HepG2 (cell line): ENCODE measurements at regions not wholly inside any gene's neighbourhood (a gene's known extent, or its start where the extent isn't known, plus 50 kb on each side); places are given as distances from the start of the nearest gene placed in this dataset.

ENCODE experiments used
- ATAC-seq: fragments of 200-7000 bp; cut with Tn5 transposase; 3 replicates; pipeline ENCODE4 v1.9.1; 2020; ENCODE audit warnings: mild to moderate bottlenecking, moderate library complexity
- BruUV-seq: library from RNA; stranded (reverse); fragments of 400-500 nt; replicated peaks from 2 replicates; lab custom pipeline; 2021; lab: Mats Ljungman, UMichigan
- CTCF ChIA-PET: fragments of 300-600 bp; formaldehyde crosslinking; extraction: SDS; loops from one replicate; lab custom pipeline; 2021; ENCODE audit warnings: low total read pairs, inconsistent platforms, low intra/inter-chr PET ratio; lab: Yijun Ruan, JAX
- POLR2A ChIA-PET: fragments of 350-600 bp; sonication (Branson Sonifier 250); formaldehyde crosslinking; loops from one replicate; lab custom pipeline; 2020; ENCODE audit warnings: antibody characterized with exemption, inconsistent platforms; lab: Yijun Ruan, JAX
- DNase-seq: peaks from one replicate; pipeline ENCODE4 v3.0.0-alpha.2; 2015; ENCODE audit warnings: low spot score
- FAIRE-seq: peaks from 3 replicates; lab custom pipeline; 2011; peaks lifted over from hg19 to GRCh38; lab: Jason Lieb, UNC
- H2AFZ ChIP-seq: one replicate; pipeline ENCODE4 v1.6.1; 2011; ENCODE audit warnings: low read length, inconsistent platforms
- H3K27ac ChIP-seq: fragments of 300-600 bp; 3 replicates; pipeline ENCODE4 v1.8.0; 2011; ENCODE audit warnings: mixed run types, mild to moderate bottlenecking, mixed read lengths, low read length, inconsistent platforms; ENCODE audit not compliant: insufficient read depth; ENCODE audit errors: extremely low read length
- H3K27me3 ChIP-seq, 2 experiments: fragments of 200-600 bp in 1 of 2; 2 replicates in 1 of 2; 3 replicates in 1 of 2; pipeline versions ENCODE4 v1.6.0 to v1.8.0; 2011; ENCODE audit warnings: low read length in 2 of 2, mild to moderate bottlenecking in 2 of 2, moderate library complexity in 2 of 2, inconsistent platforms in 1 of 2; ENCODE audit not compliant: insufficient read depth in 2 of 2, control insufficient read depth in 1 of 2
- H3K36me3 ChIP-seq, 2 experiments: fragments of 200-600 bp in 1 of 2; replicated peaks in 1 of 2; 2 replicates in 1 of 2; 3 replicates in 1 of 2; pipeline versions ENCODE4 v1.5.1 to v1.8.0; 2011; ENCODE audit warnings: low read length in 2 of 2, inconsistent platforms in 1 of 2; ENCODE audit not compliant: insufficient read depth in 2 of 2, control insufficient read depth in 1 of 2
- H3K4me1 ChIP-seq: 2 replicates; pipeline ENCODE4 v1.5.1; 2012; ENCODE audit warnings: low read length, inconsistent platforms; ENCODE audit not compliant: insufficient read depth
- H3K4me2 ChIP-seq: 2 replicates; pipeline ENCODE4 v1.6.0; 2011; ENCODE audit warnings: low read depth, low read length, inconsistent platforms
- H3K4me3 ChIP-seq, 3 experiments: fragments of 200-600 bp in 1 of 3; sonication (generic), shearing (Covaris generic) in 1 of 3; replicated peaks in 1 of 3; 2 replicates each; pipeline ENCODE4 v1.5.1; 2011 to 2016; ENCODE audit warnings: low read length in 3 of 3, inconsistent platforms in 2 of 3, low read depth in 2 of 3, mild to moderate bottlenecking in 2 of 3, control low read depth in 1 of 3, mixed read lengths in 1 of 3; ENCODE audit not compliant: insufficient read depth in 1 of 3
- H3K79me2 ChIP-seq: one replicate; pipeline ENCODE4 v1.6.1; 2011; ENCODE audit warnings: low read length, inconsistent platforms; ENCODE audit not compliant: insufficient read depth
- H3K9ac ChIP-seq: 2 replicates; pipeline ENCODE4 v1.6.0; 2011; ENCODE audit warnings: mild to moderate bottlenecking, low read depth, low read length, inconsistent platforms; ENCODE audit not compliant: insufficient read depth
- H3K9me3 ChIP-seq: 2 replicates; pipeline ENCODE4 v1.5.1; 2012; ENCODE audit warnings: mild to moderate bottlenecking, low read length
- H4K20me1 ChIP-seq: 2 replicates; pipeline ENCODE4 v1.6.0; 2011; ENCODE audit warnings: inconsistent platforms, mild to moderate bottlenecking, low read length, moderate library complexity; ENCODE audit not compliant: insufficient read depth
- ARNT2 ChIP-seq: sonication (generic); formaldehyde crosslinking; IDR thresholded peaks from 2 replicates; pipeline ENCODE4 v1.8.0; 2022; ENCODE audit warnings: mild to moderate bottlenecking, low read depth, missing genetic modification reagents, moderate library complexity
- ASH2L ChIP-seq: fragments of 300-600, 200-600 bp; sonication (generic); IDR thresholded peaks from 2 replicates; pipeline ENCODE4 v1.7.0; 2017; ENCODE audit warnings: low read depth, mild to moderate bottlenecking, moderate library complexity, mixed read lengths, low read length; ENCODE audit not compliant: insufficient read length
- CREM ChIP-seq, 2 experiments: sonication (generic) in 1 of 2; formaldehyde crosslinking in 1 of 2; IDR thresholded peaks; 2 replicates each; pipeline versions ENCODE4 v1.4.0 to v1.6.1; 2016 to 2020; ENCODE audit warnings: antibody characterized with exemption in 1 of 2, mild to moderate bottlenecking in 1 of 2, missing genetic modification reagents in 1 of 2
- EP300 ChIP-seq, 3 experiments: sonication (generic) in 1 of 3; formaldehyde crosslinking in 1 of 3; IDR thresholded peaks; 2 replicates each; pipeline versions ENCODE4 v1.5.1 to v1.6.1; 2011 to 2020; ENCODE audit warnings: low read depth in 2 of 3, low read length in 2 of 3, borderline replicate concordance in 1 of 3, improper control_type of control experiment in 1 of 3, mild to moderate bottlenecking in 1 of 3, missing genetic modification reagents in 1 of 3, moderate library complexity in 1 of 3
- ERF ChIP-seq: IDR thresholded peaks from 2 replicates; pipeline ENCODE4 v1.6.1; 2018; ENCODE audit warnings: missing biosample characterization, missing genetic modification reagents
- FOXP1 ChIP-seq, 2 experiments: fragments of 450-650 bp in 1 of 2; IDR thresholded peaks; 2 replicates each; pipeline ENCODE4 v1.6.1; 2017 to 2018; ENCODE audit warnings: antibody characterized with exemption in 1 of 2
- GATAD2A ChIP-seq: IDR thresholded peaks from 2 replicates; pipeline ENCODE4 v1.6.1; 2016
- HOXA3 ChIP-seq: sonication (generic); formaldehyde crosslinking; IDR thresholded peaks from 2 replicates; pipeline ENCODE4 v1.5.0; 2020; ENCODE audit warnings: missing genetic modification reagents
- KLF16 ChIP-seq, 2 experiments: sonication (generic) in 1 of 2; formaldehyde crosslinking in 1 of 2; IDR thresholded peaks; 2 replicates each; pipeline versions ENCODE4 v1.6.1 to v1.8.0; 2016 to 2023; ENCODE audit warnings: missing genetic modification reagents in 2 of 2, missing compliant biosample characterization in 1 of 2
- MED1 ChIP-seq: sonication (generic); formaldehyde crosslinking; IDR thresholded peaks from 2 replicates; pipeline ENCODE4 v1.4.0; 2020; ENCODE audit warnings: missing genetic modification reagents
- MIXL1 ChIP-seq: IDR thresholded peaks from 2 replicates; pipeline ENCODE4 v1.6.1; 2016
- PPARG ChIP-seq: conservative IDR thresholded peaks from 2 replicates; pipeline ENCODE4 v1.6.1; 2016; ENCODE audit warnings: missing biosample characterization, missing genetic modification reagents
- SAP130 ChIP-seq: IDR thresholded peaks from 2 replicates; pipeline ENCODE4 v1.6.1; 2016; ENCODE audit warnings: low read depth
- SIX1 ChIP-seq: sonication (generic); formaldehyde crosslinking; IDR thresholded peaks from 2 replicates; pipeline ENCODE4 v1.4.0; 2020; ENCODE audit warnings: missing genetic modification reagents, borderline replicate concordance
- SOX6 ChIP-seq, 2 experiments: fragments of 450-650 bp in 1 of 2; sonication (generic) in 1 of 2; formaldehyde crosslinking in 1 of 2; IDR thresholded peaks; 2 replicates each; pipeline versions ENCODE4 v1.4.0 to v1.6.1; 2017 to 2020; ENCODE audit warnings: antibody characterized with exemption in 1 of 2, mild to moderate bottlenecking in 1 of 2, missing genetic modification reagents in 1 of 2
- SP1 ChIP-seq, 2 experiments: fragments of 450-650 bp in 1 of 2; sonication (generic) in 1 of 2; formaldehyde crosslinking in 1 of 2; IDR thresholded peaks; 2 replicates each; pipeline versions ENCODE4 v1.4.0 to v1.6.1; 2016 to 2020; ENCODE audit warnings: missing genetic modification reagents in 1 of 2
- ZC3H13 ChIP-seq: sonication (generic); formaldehyde crosslinking; IDR thresholded peaks from 2 replicates; pipeline ENCODE4 v1.8.1; 2023; ENCODE audit warnings: mild to moderate bottlenecking, missing genetic modification reagents, moderate library complexity
- ZNF496 ChIP-seq: sonication (generic); formaldehyde crosslinking; IDR thresholded peaks from 2 replicates; pipeline ENCODE4 v1.8.1; 2023; ENCODE audit warnings: mild to moderate bottlenecking, moderate library complexity, missing genetic modification reagents; ENCODE audit not compliant: insufficient replicate concordance
- ZNF598 ChIP-seq: sonication (generic); formaldehyde crosslinking; IDR thresholded peaks from 2 replicates; pipeline ENCODE4 v1.5.1; 2020; ENCODE audit warnings: mild to moderate bottlenecking, missing genetic modification reagents, borderline replicate concordance
- ZNF761 ChIP-seq: sonication (generic); formaldehyde crosslinking; conservative IDR thresholded peaks from 2 replicates; pipeline ENCODE4 v1.4.0; 2020; ENCODE audit warnings: mild to moderate bottlenecking, missing genetic modification reagents
- WGBS: methylation state at CpG from one replicate; pipeline ENCODE4 v1.1.6; 2017; ENCODE audit warnings: low lambda C conversion rate; 5-methylcytosine and 5-hydroxymethylcytosine counted together
- in situ Hi-C: cut with HindIII; loops from 2 replicates; pipeline ENCODE4 v1.10.0; 2017; ENCODE audit warnings: low pct_unique_long_range_greater_than_20kb; ENCODE audit not compliant: extremely low pct_ligation_motif_present
- intact Hi-C: fragments of 100-400 bp; cut with micrococcal nuclease; formaldehyde crosslinking; loops from one replicate; pipeline ENCODE4 v1.10.0; 2022; ENCODE audit not compliant: unreplicated experiment
- TF ChIP-seq, protein P1 (sequence below): sonication (generic); formaldehyde crosslinking; IDR thresholded peaks from 2 replicates; pipeline ENCODE4 v1.8.0; 2022; ENCODE audit warnings: missing genetic modification reagents, mild to moderate bottlenecking, moderate library complexity, borderline replicate concordance

DNA sequence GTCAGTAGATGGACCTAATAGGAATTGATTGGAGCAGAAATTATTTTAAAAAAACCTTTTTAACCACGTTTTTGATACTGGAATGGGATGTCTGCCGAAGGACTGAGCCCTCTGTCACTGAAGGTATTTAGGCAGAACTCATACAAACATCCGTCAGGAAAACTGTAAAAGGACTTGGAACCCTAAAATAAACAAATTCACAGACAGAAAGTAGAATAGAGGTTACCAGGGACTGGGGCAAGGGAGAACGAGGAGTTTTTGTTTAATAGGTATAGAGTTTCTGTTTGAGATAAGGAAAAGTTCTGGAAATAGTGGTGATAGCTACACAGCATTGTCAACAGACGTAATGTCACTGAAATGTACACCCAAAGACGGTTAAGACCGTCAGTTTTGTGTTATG is 105.5 kb downstream of the BCOR start:
- peaks cover 57% of the 10 kb centered on the region for H3K4me1 ChIP-seq
- no peaks in the 10 kb centered on the region for H3K79me2 ChIP-seq
- H3K4me2 ChIP-seq, result peak overlapping the region; percentile 53
- H3K4me3 ChIP-seq, result peak overlapping the region in 1 of 3 experiments; percentile 3; a peak in 2 of 6 replicates
- peak overlapping the region; percentile 80 for H3K27ac ChIP-seq
- no peaks in the 10 kb centered on the region for H3K27me3 ChIP-seq
- peak overlapping the region; percentile 49; the same call in 1 of the 2 replicates for H3K9ac ChIP-seq
- POLR2A ChIA-PET, result interaction anchor here (1.7 to 3.3 kb wide), 3 partner anchors 11 to 116 kb away, joined by 4 to 24 read pairs (median 6); no protein-coding TSS in a partner anchor
- 0% methylated on average over 7 of the region's 7 CpGs for WGBS
- no peaks in the 10 kb centered on the region for H3K36me3 ChIP-seq
- H3K9me3 ChIP-seq, result no peaks in the 10 kb centered on the region
- in situ Hi-C loops, result no loop called here
- CTCF ChIA-PET, result no interaction called here
- DNase-seq (peak; percentile 73), FAIRE-seq (peak; percentile 71), ATAC-seq (peak; percentile 93)
- H4K20me1 ChIP-seq, result no peaks in the 10 kb centered on the region
- no peak overlapping the region for H2AFZ ChIP-seq
- intact Hi-C loops, result no loop called here
- no TSS peak for BruUV-seq
- no peak for TF ChIP-seq ZNF496 (CRISPR knock-in tag)
- TF ChIP-seq PPARG, result peak; percentile 99
- TF ChIP-seq FOXP1 (IDR thresholded peaks at IDR 0.05), result no peak
- TF ChIP-seq FOXP1 (CRISPR knock-in tag; IDR thresholded peaks at IDR 0.05), result 0 out of 2 replicates have a peak, but pooled peaks have one; percentile 19
- peak; percentile 34; the same call in 1 of the 2 replicates for TF ChIP-seq CREM (IDR thresholded peaks at IDR 0.05)
- TF ChIP-seq CREM (CRISPR knock-in tag; IDR thresholded peaks at IDR 0.05), result no peak
- TF ChIP-seq SOX6 (IDR thresholded peaks at IDR 0.05), result no peak
- peak; percentile 44; the same call in 1 of the 2 replicates for TF ChIP-seq SOX6 (CRISPR knock-in tag; IDR thresholded peaks at IDR 0.05)
- no peak for TF ChIP-seq MIXL1 (CRISPR knock-in tag)
- no peak for TF ChIP-seq ZNF598 (CRISPR knock-in tag)
- TF ChIP-seq ASH2L, result peak; percentile 54
- TF ChIP-seq ZC3H13 (CRISPR knock-in tag), result no peak
- TF ChIP-seq, protein P1, sequence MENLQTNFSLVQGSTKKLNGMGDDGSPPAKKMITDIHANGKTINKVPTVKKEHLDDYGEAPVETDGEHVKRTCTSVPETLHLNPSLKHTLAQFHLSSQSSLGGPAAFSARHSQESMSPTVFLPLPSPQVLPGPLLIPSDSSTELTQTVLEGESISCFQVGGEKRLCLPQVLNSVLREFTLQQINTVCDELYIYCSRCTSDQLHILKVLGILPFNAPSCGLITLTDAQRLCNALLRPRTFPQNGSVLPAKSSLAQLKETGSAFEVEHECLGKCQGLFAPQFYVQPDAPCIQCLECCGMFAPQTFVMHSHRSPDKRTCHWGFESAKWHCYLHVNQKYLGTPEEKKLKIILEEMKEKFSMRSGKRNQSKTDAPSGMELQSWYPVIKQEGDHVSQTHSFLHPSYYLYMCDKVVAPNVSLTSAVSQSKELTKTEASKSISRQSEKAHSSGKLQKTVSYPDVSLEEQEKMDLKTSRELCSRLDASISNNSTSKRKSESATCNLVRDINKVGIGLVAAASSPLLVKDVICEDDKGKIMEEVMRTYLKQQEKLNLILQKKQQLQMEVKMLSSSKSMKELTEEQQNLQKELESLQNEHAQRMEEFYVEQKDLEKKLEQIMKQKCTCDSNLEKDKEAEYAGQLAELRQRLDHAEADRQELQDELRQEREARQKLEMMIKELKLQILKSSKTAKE (CRISPR knock-in tag), result peak; percentile 25; the same call in 1 of the 2 replicates
- TF ChIP-seq ARNT2 (CRISPR knock-in tag), result no peak
- TF ChIP-seq HOXA3, result no peak
- no peak for TF ChIP-seq ERF (CRISPR knock-in tag)
- TF ChIP-seq MED1 (CRISPR knock-in tag), result peak; percentile 59
- no peak for TF ChIP-seq SP1 (IDR thresholded peaks at IDR 0.05)
- TF ChIP-seq SP1 (CRISPR knock-in tag; IDR thresholded peaks at IDR 0.05), result no peak
- peak in 1 of 2 experiments; percentile 43; a peak in 1 of 4 replicates for TF ChIP-seq EP300 (IDR thresholded peaks at IDR 0.05; ENCODE audit: low read depth in 2 of 2, low read length in 2 of 2)
- no peak for TF ChIP-seq EP300 (CRISPR knock-in tag; IDR thresholded peaks at IDR 0.05; ENCODE audit: borderline replicate concordance)
- TF ChIP-seq SIX1 (CRISPR knock-in tag), result peak; percentile 79; the same call in 1 of the 2 replicates
- TF ChIP-seq KLF16 (CRISPR knock-in tag; IDR thresholded peaks at IDR 0.05), result 0 out of 4 replicates have a peak, but pooled peaks of 1 of the 2 experiments have one; percentile 32
- peak; percentile 35; the same call in 1 of the 2 replicates for TF ChIP-seq GATAD2A
- TF ChIP-seq ZNF761, result no peak
- TF ChIP-seq SAP130 (CRISPR knock-in tag), result peak; percentile 41
